Skin of body (tissue), 1 donor: ENCODE measurements at regions not wholly inside any gene's neighbourhood (a gene's known extent, or its start where the extent isn't known, plus 50 kb on each side); places are given as distances from the start of the nearest gene placed in this dataset.
A peak's percentile ranks its signal among the peaks of the same experiment; 100 is the strongest.

ENCODE experiments used
- DNase-seq: peaks from one replicate; lab custom pipeline; 2025; lab: John Stamatoyannopoulos, UW

GRCh38 chr15:95845862-95846515 lies 484.5 kb upstream of the NR2F2 start:
- DNase-seq: peak; percentile 29

GRCh38 chr15:95848126-95848525 lies 482.4 kb upstream of the NR2F2 start:
- DNase-seq: no peak

GRCh38 chr15:95850837-95851236 lies 479.7 kb upstream of the NR2F2 start:
- DNase-seq: no peak

- no peak for DNase-seq
Measured at GRCh38 chr15:95853350-95853749, 477.1 kb upstream of the NR2F2 start.

GRCh38 chr15:95857124-95857757 lies 473.3 kb upstream of the NR2F2 start:
- DNase-seq: no peak

GRCh38 chr15:95857758-95858157 lies 472.7 kb upstream of the NR2F2 start:
- DNase-seq: no peak

- no peak for DNase-seq
Measured at GRCh38 chr15:95860406-95860805, 470.1 kb upstream of the NR2F2 start.

GRCh38 chr15:95864467-95864886 lies 466.0 kb upstream of the NR2F2 start:
- no peak for DNase-seq

- no peak for DNase-seq
Measured at GRCh38 chr15:95865330-95865739, 465.2 kb upstream of the NR2F2 start.

GRCh38 chr15:95866711-95867440 lies 463.6 kb upstream of the NR2F2 start:
- DNase-seq: no peak

- no peak for DNase-seq
Measured at GRCh38 chr15:95868450-95868849, 462.1 kb upstream of the NR2F2 start.

GRCh38 chr15:95868970-95869369 lies 461.5 kb upstream of the NR2F2 start:
- DNase-seq: no peak

GRCh38 chr15:95869920-95870319 lies 460.6 kb upstream of the NR2F2 start:
- no peak for DNase-seq

- DNase-seq: no peak
Measured at GRCh38 chr15:95872366-95872771, 458.1 kb upstream of the NR2F2 start.

GRCh38 chr15:95874637-95875036 lies 455.9 kb upstream of the NR2F2 start:
- peak; percentile 32 for DNase-seq

GRCh38 chr15:95875121-95875643 lies 455.3 kb upstream of the NR2F2 start:
- DNase-seq: peak; percentile 23

GRCh38 chr15:95880031-95880570 lies 450.4 kb upstream of the NR2F2 start:
- DNase-seq: peak; percentile 19

GRCh38 chr15:95880630-95881029 lies 449.9 kb upstream of the NR2F2 start:
- DNase-seq: no peak

- no peak for DNase-seq
Measured at GRCh38 chr15:95883064-95883463, 447.4 kb upstream of the NR2F2 start.

GRCh38 chr15:95884276-95884675 lies 446.2 kb upstream of the NR2F2 start:
- peak; percentile 71 for DNase-seq

GRCh38 chr15:95887666-95888390 lies 442.7 kb upstream of the NR2F2 start:
- no peak for DNase-seq
